IMR-90 (cell line): ENCODE measurements at regions not wholly inside any gene's neighbourhood (a gene's known extent, or its start where the extent isn't known, plus 50 kb on each side); places are given as distances from the start of the nearest gene placed in this dataset.

Experiments used
- ATAC-seq: fragments of 200-7000 bp; cut with Tn5 transposase; 2 replicates; pipeline ENCODE4 v1.9.1; 2020; ENCODE audit warnings: low read depth, mild to moderate bottlenecking, moderate library complexity
- BruUV-seq: library from RNA; stranded (reverse); fragments of 400-500 nt; replicated peaks from 2 replicates; lab custom pipeline; 2021; lab: Mats Ljungman, UMichigan
- CTCF ChIA-PET: fragments of 300-600 bp; formaldehyde crosslinking; extraction: SDS; loops from one replicate; lab custom pipeline; 2021; ENCODE audit warnings: antibody characterized with exemption; lab: Yijun Ruan, JAX
- POLR2A ChIA-PET: fragments of 300-600 bp; sonication (Branson Sonifier 250); formaldehyde crosslinking; loops from one replicate; lab custom pipeline; 2022; ENCODE audit warnings: antibody characterized with exemption; ENCODE audit not compliant: unreplicated experiment; lab: Charles Lee
- DNase-seq: peaks from one replicate; pipeline ENCODE4 v3.0.0; 2013
- H2AFZ ChIP-seq: replicated peaks from 2 replicates; pipeline ENCODE3; 2013; ENCODE audit warnings: low read length, mild to moderate bottlenecking; ENCODE audit not compliant: poor library complexity
- H2AK5ac ChIP-seq: 2 replicates; pipeline ENCODE4 v1.6.1; 2013; ENCODE audit warnings: low read depth, low read length, inconsistent platforms
- H2AK9ac ChIP-seq: replicated peaks from 2 replicates; pipeline ENCODE3; 2013; ENCODE audit warnings: mild to moderate bottlenecking, low read depth, low read length, moderate library complexity; ENCODE audit not compliant: poor library complexity
- H2BK120ac ChIP-seq: 2 replicates; pipeline ENCODE4 v1.6.1; 2013; ENCODE audit warnings: low read depth, low read length, inconsistent platforms
- H2BK15ac ChIP-seq: 3 replicates; pipeline ENCODE4 v1.6.1; 2013; ENCODE audit warnings: low read depth, low read length, inconsistent platforms
- H2BK20ac ChIP-seq: 2 replicates; pipeline ENCODE4 v1.6.1; 2013; ENCODE audit warnings: low read depth, mild to moderate bottlenecking, inconsistent platforms, low read length, moderate library complexity
- H2BK5ac ChIP-seq: 2 replicates; pipeline ENCODE4 v1.6.1; 2013; ENCODE audit warnings: mild to moderate bottlenecking, low read depth, low read length, inconsistent platforms; ENCODE audit not compliant: poor library complexity, severe bottlenecking
- H3K14ac ChIP-seq: replicated peaks from 2 replicates; pipeline ENCODE4 v1.6.1; 2013; ENCODE audit warnings: low read depth, low read length, inconsistent platforms
- H3K18ac ChIP-seq: 2 replicates; pipeline ENCODE4 v1.6.1; 2013; ENCODE audit warnings: low read depth, low read length, control low read depth
- H3K23ac ChIP-seq: 2 replicates; pipeline ENCODE4 v1.6.1; 2013; ENCODE audit warnings: low read depth, low read length, inconsistent platforms
- H3K27ac ChIP-seq: 2 replicates; pipeline ENCODE4 v1.5.1; 2013; ENCODE audit warnings: mild to moderate bottlenecking, control low read depth, low read length; ENCODE audit not compliant: insufficient read depth
- H3K27me3 ChIP-seq: 2 replicates; pipeline ENCODE4 v1.6.1; 2013; ENCODE audit warnings: low read length; ENCODE audit not compliant: control insufficient read depth, insufficient read depth
- H3K36me3 ChIP-seq: 2 replicates; pipeline ENCODE4 v1.6.1; 2013; ENCODE audit warnings: low read length, mixed read lengths; ENCODE audit not compliant: control insufficient read depth, insufficient read depth
- H3K4ac ChIP-seq: 2 replicates; pipeline ENCODE4 v1.6.1; 2013; ENCODE audit warnings: low read depth, low read length, inconsistent platforms
- H3K4me1 ChIP-seq: 2 replicates; pipeline ENCODE4 v1.6.1; 2013; ENCODE audit warnings: low read length, mixed read lengths; ENCODE audit not compliant: control insufficient read depth, insufficient read depth
- H3K4me2 ChIP-seq: 2 replicates; pipeline ENCODE4 v1.6.1; 2013; ENCODE audit warnings: low read depth, mild to moderate bottlenecking, control low read depth, low read length, moderate library complexity
- H3K4me3 ChIP-seq: 2 replicates; pipeline ENCODE4 v1.5.1; 2013; ENCODE audit warnings: low read depth, mild to moderate bottlenecking, control low read depth, low read length, moderate library complexity; ENCODE audit not compliant: insufficient read depth
- H3K56ac ChIP-seq: 2 replicates; pipeline ENCODE4 v1.6.1; 2013; ENCODE audit warnings: low read length, inconsistent platforms; ENCODE audit not compliant: insufficient read depth; ENCODE audit errors: extremely low read depth
- H3K79me1 ChIP-seq, 2 experiments: 2 replicates each; pipeline ENCODE4 v1.6.1; 2013; ENCODE audit warnings: low read length in 2 of 2, inconsistent platforms in 1 of 2, low read depth in 1 of 2
- H3K9ac ChIP-seq: 2 replicates; pipeline ENCODE4 v1.6.1; 2013; ENCODE audit warnings: low read depth, low read length, control low read depth
- H3K9me1 ChIP-seq: 2 replicates; pipeline ENCODE4 v1.6.1; 2013; ENCODE audit warnings: low read length, inconsistent platforms; ENCODE audit not compliant: insufficient read depth
- H3K9me3 ChIP-seq: 2 replicates; pipeline ENCODE4 v1.6.1; 2013; ENCODE audit warnings: low read length; ENCODE audit not compliant: control insufficient read depth, insufficient read depth
- H4K20me1 ChIP-seq: 2 replicates; pipeline ENCODE4 v1.6.1; 2013; ENCODE audit warnings: low read length, inconsistent platforms; ENCODE audit not compliant: insufficient read depth
- H4K5ac ChIP-seq: 2 replicates; pipeline ENCODE4 v1.6.1; 2013; ENCODE audit warnings: mild to moderate bottlenecking, low read depth, low read length, control low read depth
- H4K8ac ChIP-seq, 2 experiments: 2 replicates each; pipeline ENCODE4 v1.6.1; 2013; ENCODE audit warnings: low read depth in 2 of 2, low read length in 2 of 2, control low read depth in 1 of 2, inconsistent platforms in 1 of 2
- H4K91ac ChIP-seq: 2 replicates; pipeline ENCODE4 v1.6.1; 2013; ENCODE audit warnings: low read depth, low read length, inconsistent platforms; ENCODE audit not compliant: insufficient read depth
- CEBPB ChIP-seq: IDR thresholded peaks from 2 replicates; pipeline ENCODE4 v1.6.1; 2012; ENCODE audit warnings: low read depth, low read length, improper control_type of control experiment
- MAZ ChIP-seq: IDR thresholded peaks from 2 replicates; pipeline ENCODE4 v1.6.1; 2012; ENCODE audit warnings: low read depth, mild to moderate bottlenecking, low read length, improper control_type of control experiment, moderate library complexity, borderline replicate concordance
- dilution Hi-C: fragments of 300-500 bp; cut with HindIII; formaldehyde crosslinking; loops from one replicate; pipeline ENCODE4 v1.14.3; 2018; ENCODE audit warnings: low sequenced_read_pairs; ENCODE audit not compliant: unreplicated experiment
- in situ Hi-C: fragments of 300-500 bp; cut with MboI; formaldehyde crosslinking; loops from 3 replicates; pipeline ENCODE4 v1.14.3; 2019; ENCODE audit warnings: low sequenced_read_pairs, inconsistent platforms, mixed read lengths
- intact Hi-C: fragments of 100-400 bp; cut with micrococcal nuclease; formaldehyde crosslinking; loops from 2 replicates; pipeline ENCODE4 v1.10.0; 2022
- TF ChIP-seq, protein P1 (sequence below): fragments of 150-350 bp; IDR thresholded peaks from 2 replicates; pipeline ENCODE4 v1.6.1; 2017; ENCODE audit warnings: mild to moderate bottlenecking, antibody characterized with exemption, low read length, low read depth

GRCh38 chr1:17976854-17977253, 130.7 kb upstream of the IGSF21 start:
- Histone ChIP-seq H2AFZ (no peak overlapping the region), H2BK5ac (no peak overlapping the region), H3K18ac (no peak overlapping the region), H3K9ac (no peak overlapping the region), H3K27ac (no peak overlapping the region), H3K27me3 (no peaks in the 10 kb centered on the region), H3K9me3 (no peaks in the 10 kb centered on the region), H3K56ac (no peak overlapping the region), H2BK15ac (no peak overlapping the region), H3K4me2 (no peak overlapping the region), H3K9me1 (no peaks in the 10 kb centered on the region), H3K79me1 (no peaks in the 10 kb centered on the region), H3K4me3 (no peak overlapping the region), H3K14ac (no peak overlapping the region), H4K20me1 (no peaks in the 10 kb centered on the region), H4K91ac (no peak overlapping the region), H2AK5ac (no peak overlapping the region), H3K23ac (no peak overlapping the region), H3K4me1 (no peaks in the 10 kb centered on the region), H3K36me3 (no peaks in the 10 kb centered on the region), H2BK20ac (no peak overlapping the region), H2AK9ac (no peak overlapping the region), H3K4ac (no peak overlapping the region), H4K8ac (no peak overlapping the region), H2BK120ac (no peak overlapping the region), H4K5ac (no peak overlapping the region)
- DNase-seq (no peak), ATAC-seq (no peak)
- intact Hi-C loops: no loop called here
- POLR2A ChIA-PET: no interaction called here
- CTCF ChIA-PET: no interaction called here
- in situ Hi-C loops: no loop called here
- dilution Hi-C loops: no loop called here
- TF ChIP-seq MAZ (no peak), CEBPB (no peak)
- TF ChIP-seq, protein P1, sequence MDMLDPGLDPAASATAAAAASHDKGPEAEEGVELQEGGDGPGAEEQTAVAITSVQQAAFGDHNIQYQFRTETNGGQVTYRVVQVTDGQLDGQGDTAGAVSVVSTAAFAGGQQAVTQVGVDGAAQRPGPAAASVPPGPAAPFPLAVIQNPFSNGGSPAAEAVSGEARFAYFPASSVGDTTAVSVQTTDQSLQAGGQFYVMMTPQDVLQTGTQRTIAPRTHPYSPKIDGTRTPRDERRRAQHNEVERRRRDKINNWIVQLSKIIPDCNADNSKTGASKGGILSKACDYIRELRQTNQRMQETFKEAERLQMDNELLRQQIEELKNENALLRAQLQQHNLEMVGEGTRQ: peak; percentile 54; the same call in 1 of the 2 replicates
- BruUV-seq: no TSS peak
